WTC11 (cell line): ENCODE measurements at regions not wholly inside any gene's neighbourhood (a gene's known extent, or its start where the extent isn't known, plus 50 kb on each side); places are given as distances from the start of the nearest gene placed in this dataset.

Source experiments
- ATAC-seq: fragments of 200-7000 bp; cut with Tn5 transposase; 2 replicates; pipeline ENCODE4 v1.10.0; 2021; ENCODE audit warnings: mild to moderate bottlenecking, moderate library complexity
- CTCF ChIA-PET: fragments of 300-600 bp; sonication (Branson Sonifier 250); formaldehyde crosslinking; loops from one replicate; lab custom pipeline; 2021; ENCODE audit warnings: antibody characterized with exemption; lab: Charles Lee
- POLR2A ChIA-PET: fragments of 350-600 bp; sonication (Branson Sonifier 250); formaldehyde crosslinking; loops from one replicate; lab custom pipeline; 2021; ENCODE audit warnings: antibody characterized with exemption; lab: Charles Lee
- DNase-seq: peaks from one replicate; pipeline ENCODE4 v3.0.0; 2021; ENCODE audit warnings: low spot score
- H3K27ac Mint-ChIP-seq: 2 replicates; pipeline ENCODE4 v1.8.0; 2021; ENCODE audit warnings: mixed read lengths
- H3K27me3 Mint-ChIP-seq: 2 replicates; pipeline ENCODE4 v1.8.0; 2021; ENCODE audit warnings: low read depth, mild to moderate bottlenecking, moderate library complexity, mixed read lengths
- H3K36me3 Mint-ChIP-seq: 2 replicates; pipeline ENCODE4 v1.8.0; 2021; ENCODE audit warnings: mixed read lengths
- H3K4me1 Mint-ChIP-seq: 2 replicates; pipeline ENCODE4 v1.8.0; 2022; ENCODE audit warnings: mixed read lengths
- H3K4me3 Mint-ChIP-seq: 2 replicates; pipeline ENCODE4 v1.8.0; 2021; ENCODE audit warnings: mild to moderate bottlenecking, moderate library complexity, mixed read lengths
- H3K9me3 Mint-ChIP-seq: 2 replicates; pipeline ENCODE4 v1.8.0; 2021; ENCODE audit warnings: mixed read lengths
- AR ChIP-seq: fragments of 250-450 bp; sonication (Bioruptor Pico); IDR thresholded peaks from 2 replicates; pipeline ENCODE4 v1.9.0; 2021; ENCODE audit warnings: mild to moderate bottlenecking
- CBFB ChIP-seq: sonication (generic); formaldehyde crosslinking; IDR thresholded peaks from 2 replicates; pipeline ENCODE4 v1.8.1; 2022; ENCODE audit warnings: mild to moderate bottlenecking, low read depth, missing genetic modification reagents
- E2F4 ChIP-seq: sonication (generic); formaldehyde crosslinking; IDR thresholded peaks from 2 replicates; pipeline ENCODE4 v1.8.1; 2022; ENCODE audit warnings: low read depth, mild to moderate bottlenecking, moderate library complexity, missing genetic modification reagents, borderline replicate concordance
- FOXJ3 ChIP-seq: sonication (generic); formaldehyde crosslinking; IDR thresholded peaks from 2 replicates; pipeline ENCODE4 v1.9.0; 2021; ENCODE audit warnings: missing genetic modification reagents, mild to moderate bottlenecking, borderline replicate concordance
- FOXK1 ChIP-seq: sonication (generic); formaldehyde crosslinking; IDR thresholded peaks from 2 replicates; pipeline ENCODE4 v1.8.0; 2022; ENCODE audit warnings: mild to moderate bottlenecking, moderate library complexity, missing genetic modification reagents
- FOXP1 ChIP-seq: sonication (generic); formaldehyde crosslinking; IDR thresholded peaks from 2 replicates; pipeline ENCODE4 v1.8.0; 2022; ENCODE audit warnings: missing genetic modification reagents, mild to moderate bottlenecking, moderate library complexity, borderline replicate concordance
- KAT7 ChIP-seq: sonication (generic); formaldehyde crosslinking; IDR thresholded peaks from 2 replicates; pipeline ENCODE4 v1.8.1; 2023; ENCODE audit warnings: missing genetic modification reagents, mild to moderate bottlenecking, borderline replicate concordance
- NFE2L1 ChIP-seq: sonication (generic); formaldehyde crosslinking; IDR thresholded peaks from 2 replicates; pipeline ENCODE4 v1.8.1; 2023; ENCODE audit warnings: missing genetic modification reagents
- OVOL2 ChIP-seq: fragments of 250-450 bp; sonication (Bioruptor Pico); IDR thresholded peaks from 2 replicates; pipeline ENCODE4 v1.9.0; 2021; ENCODE audit warnings: mild to moderate bottlenecking, borderline replicate concordance
- PREB ChIP-seq: sonication (generic); formaldehyde crosslinking; IDR thresholded peaks from 2 replicates; pipeline ENCODE4 v1.8.1; 2022; ENCODE audit warnings: mild to moderate bottlenecking, missing genetic modification reagents, moderate library complexity, borderline replicate concordance
- PRRX2 ChIP-seq: fragments of 250-450 bp; sonication (Bioruptor Pico); IDR thresholded peaks from 2 replicates; pipeline ENCODE4 v1.8.0; 2021; ENCODE audit warnings: mild to moderate bottlenecking
- RORB ChIP-seq: fragments of 250-450 bp; sonication (Bioruptor Pico); IDR thresholded peaks from 2 replicates; pipeline ENCODE4 v1.9.0; 2021; ENCODE audit warnings: mild to moderate bottlenecking
- SMAD3 ChIP-seq: sonication (generic); formaldehyde crosslinking; IDR thresholded peaks from 2 replicates; pipeline ENCODE4 v1.8.0; 2022; ENCODE audit warnings: missing genetic modification reagents, mild to moderate bottlenecking, borderline replicate concordance
- SOX15 ChIP-seq: fragments of 250-450 bp; sonication (Bioruptor Pico); IDR thresholded peaks from 2 replicates; pipeline ENCODE4 v1.9.0; 2021; ENCODE audit warnings: mild to moderate bottlenecking
- USF2 ChIP-seq: sonication (generic); formaldehyde crosslinking; IDR thresholded peaks from 2 replicates; pipeline ENCODE4 v1.8.1; 2023; ENCODE audit warnings: mild to moderate bottlenecking, missing genetic modification reagents, moderate library complexity
- ZMAT4 ChIP-seq: fragments of 250-450 bp; sonication (Bioruptor Pico); IDR thresholded peaks from 2 replicates; pipeline ENCODE4 v1.9.0; 2021; ENCODE audit warnings: mild to moderate bottlenecking
- ZNF263 ChIP-seq: sonication (generic); formaldehyde crosslinking; IDR thresholded peaks from 2 replicates; pipeline ENCODE4 v1.8.1; 2022; ENCODE audit warnings: low read depth, mild to moderate bottlenecking, moderate library complexity, missing genetic modification reagents
- ZNF317 ChIP-seq: sonication (generic); formaldehyde crosslinking; IDR thresholded peaks from 2 replicates; pipeline ENCODE4 v1.8.1; 2023; ENCODE audit warnings: low read depth, mild to moderate bottlenecking, moderate library complexity, missing genetic modification reagents, borderline replicate concordance
- ZNF396 ChIP-seq: fragments of 250-450 bp; sonication (Bioruptor Pico); IDR thresholded peaks from 2 replicates; pipeline ENCODE4 v1.8.0; 2021; ENCODE audit warnings: mild to moderate bottlenecking, moderate library complexity, borderline replicate concordance
- ZNF512 ChIP-seq: sonication (generic); formaldehyde crosslinking; IDR thresholded peaks from 2 replicates; pipeline ENCODE4 v1.8.1; 2022; ENCODE audit warnings: missing genetic modification reagents, borderline replicate concordance
- TF ChIP-seq, protein P1 (sequence below): sonication (generic); formaldehyde crosslinking; IDR thresholded peaks from 2 replicates; pipeline ENCODE4 v1.8.1; 2023; ENCODE audit warnings: mild to moderate bottlenecking, missing genetic modification reagents
- TF ChIP-seq, protein P2 (sequence below): sonication (generic); formaldehyde crosslinking; IDR thresholded peaks from 2 replicates; pipeline ENCODE4 v1.8.1; 2023; ENCODE audit warnings: mild to moderate bottlenecking, missing genetic modification reagents

DNA sequence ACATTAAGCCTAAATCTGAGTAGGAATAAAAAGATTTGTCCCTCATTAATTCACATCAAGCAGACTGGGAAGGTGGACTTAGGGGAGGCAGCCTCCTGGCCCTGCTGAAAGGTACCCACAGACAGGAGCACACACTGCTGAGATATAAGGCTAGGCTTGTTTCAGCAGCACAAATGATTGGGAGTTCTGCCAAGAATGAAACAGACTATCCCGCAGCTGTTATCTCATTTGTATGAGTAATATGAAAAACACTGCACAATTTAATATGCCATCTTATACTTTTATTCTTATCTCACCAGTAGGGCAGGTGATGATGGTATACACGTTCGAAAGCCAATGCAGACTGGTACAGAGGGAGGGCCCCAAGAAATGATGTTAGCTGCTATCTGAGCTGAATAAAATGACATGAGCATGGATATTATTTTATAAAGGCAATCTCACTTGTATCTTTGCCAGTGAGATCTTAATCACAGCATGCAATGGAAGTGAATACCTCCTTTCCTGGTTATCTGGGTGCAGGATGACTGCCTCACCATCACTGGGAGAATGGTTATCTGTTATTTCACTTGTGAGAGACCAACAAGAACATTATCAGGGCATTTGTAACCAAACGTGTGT, 258.7 kb upstream of the PPP2R3A start (continued):
- TF ChIP-seq NFE2L1 = no peak
- no peak for TF ChIP-seq E2F4 (CRISPR knock-in tag)
- TF ChIP-seq ZMAT4 (CRISPR knock-in tag) = no peak
- TF ChIP-seq ZNF396 = no peak
- no peak for TF ChIP-seq RORB (CRISPR knock-in tag)
- TF ChIP-seq PRRX2 (CRISPR knock-in tag) = no peak
- TF ChIP-seq ZNF317 (CRISPR knock-in tag) = no peak
- no peak for TF ChIP-seq KAT7 (CRISPR knock-in tag)
- no peak for TF ChIP-seq AR
- TF ChIP-seq, protein P1, sequence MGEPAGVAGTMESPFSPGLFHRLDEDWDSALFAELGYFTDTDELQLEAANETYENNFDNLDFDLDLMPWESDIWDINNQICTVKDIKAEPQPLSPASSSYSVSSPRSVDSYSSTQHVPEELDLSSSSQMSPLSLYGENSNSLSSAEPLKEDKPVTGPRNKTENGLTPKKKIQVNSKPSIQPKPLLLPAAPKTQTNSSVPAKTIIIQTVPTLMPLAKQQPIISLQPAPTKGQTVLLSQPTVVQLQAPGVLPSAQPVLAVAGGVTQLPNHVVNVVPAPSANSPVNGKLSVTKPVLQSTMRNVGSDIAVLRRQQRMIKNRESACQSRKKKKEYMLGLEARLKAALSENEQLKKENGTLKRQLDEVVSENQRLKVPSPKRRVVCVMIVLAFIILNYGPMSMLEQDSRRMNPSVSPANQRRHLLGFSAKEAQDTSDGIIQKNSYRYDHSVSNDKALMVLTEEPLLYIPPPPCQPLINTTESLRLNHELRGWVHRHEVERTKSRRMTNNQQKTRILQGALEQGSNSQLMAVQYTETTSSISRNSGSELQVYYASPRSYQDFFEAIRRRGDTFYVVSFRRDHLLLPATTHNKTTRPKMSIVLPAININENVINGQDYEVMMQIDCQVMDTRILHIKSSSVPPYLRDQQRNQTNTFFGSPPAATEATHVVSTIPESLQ = no peak
- no peak for TF ChIP-seq OVOL2 (CRISPR knock-in tag)

- H3K27ac Mint-ChIP-seq = no peak overlapping the region
- ChIA-PET POLR2A (no interaction called here), CTCF (no interaction called here)
- DNase-seq = no peak
- no peaks in the 10 kb centered on the region for H3K27me3 Mint-ChIP-seq
- H3K4me3 Mint-ChIP-seq = no peak overlapping the region
- peaks cover 20% of the 10 kb centered on the region for H3K4me1 Mint-ChIP-seq
- H3K9me3 Mint-ChIP-seq = peaks cover 23% of the 10 kb centered on the region
- ATAC-seq = no peak
- H3K36me3 Mint-ChIP-seq = peaks cover 5% of the 10 kb centered on the region
- TF ChIP-seq, protein P1 = no peak
- TF ChIP-seq ZNF263 (CRISPR knock-in tag) = no peak
- no peak for TF ChIP-seq SMAD3 (CRISPR knock-in tag)
- TF ChIP-seq USF2 (CRISPR knock-in tag) = no peak
- TF ChIP-seq, protein P2, sequence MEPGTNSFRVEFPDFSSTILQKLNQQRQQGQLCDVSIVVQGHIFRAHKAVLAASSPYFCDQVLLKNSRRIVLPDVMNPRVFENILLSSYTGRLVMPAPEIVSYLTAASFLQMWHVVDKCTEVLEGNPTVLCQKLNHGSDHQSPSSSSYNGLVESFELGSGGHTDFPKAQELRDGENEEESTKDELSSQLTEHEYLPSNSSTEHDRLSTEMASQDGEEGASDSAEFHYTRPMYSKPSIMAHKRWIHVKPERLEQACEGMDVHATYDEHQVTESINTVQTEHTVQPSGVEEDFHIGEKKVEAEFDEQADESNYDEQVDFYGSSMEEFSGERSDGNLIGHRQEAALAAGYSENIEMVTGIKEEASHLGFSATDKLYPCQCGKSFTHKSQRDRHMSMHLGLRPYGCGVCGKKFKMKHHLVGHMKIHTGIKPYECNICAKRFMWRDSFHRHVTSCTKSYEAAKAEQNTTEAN (CRISPR knock-in tag) = no peak
- no peak for TF ChIP-seq CBFB
- no peak for TF ChIP-seq PRRX2 (CRISPR knock-in tag)
- TF ChIP-seq FOXK1 (CRISPR knock-in tag) = no peak
- TF ChIP-seq ZNF512 (CRISPR knock-in tag) = no peak
- no peak for TF ChIP-seq SOX15 (CRISPR knock-in tag)
- TF ChIP-seq KAT7 (CRISPR knock-in tag) = no peak
- no peak for TF ChIP-seq FOXP1 (CRISPR knock-in tag)
- TF ChIP-seq PREB (CRISPR knock-in tag) = no peak
- TF ChIP-seq FOXJ3 (CRISPR knock-in tag) = no peak
Measured at GRCh38 chr3:135719449-135719848, 246.1 kb upstream of the PPP2R3A start.
